Fibroblast of skin of left quadriceps (primary cell): ENCODE measurements at regions not wholly inside any gene's neighbourhood (a gene's known extent, or its start where the extent isn't known, plus 50 kb on each side); places are given as distances from the start of the nearest gene placed in this dataset.

ENCODE experiments used
- DNase-seq, 2 experiments: peaks; one replicate each; pipeline ENCODE4 v3.0.0-alpha.2; 2013; ENCODE audit warnings: low read depth in 2 of 2

GRCh38 chr1:81004011-81004410, 796.7 kb upstream of the ADGRL2 start:
- DNase-seq = no peak

- no peak for DNase-seq
Measured at GRCh38 chr1:80994934-80995333, 805.8 kb upstream of the ADGRL2 start.

GRCh38 chr1:80994038-80994437, 806.7 kb upstream of the ADGRL2 start:
- no peak for DNase-seq

- DNase-seq = peak; percentile 14 to 23
Measured at GRCh38 chr1:80993154-80993980, 807.4 kb upstream of the ADGRL2 start.

- peak; percentile 41 to 42 for DNase-seq
Measured at GRCh38 chr1:80989455-80989854, 811.3 kb upstream of the ADGRL2 start.

GRCh38 chr1:80988926-80989325, 811.8 kb upstream of the ADGRL2 start:
- DNase-seq = peak; percentile 31 to 32

- no peak for DNase-seq
Measured at GRCh38 chr1:80987824-80988223, 812.9 kb upstream of the ADGRL2 start.

- DNase-seq = no peak
Measured at GRCh38 chr1:80987106-80987505, 813.6 kb upstream of the ADGRL2 start.

GRCh38 chr1:80982831-80983230, 817.9 kb upstream of the ADGRL2 start:
- no peak for DNase-seq

- no peak for DNase-seq
Measured at GRCh38 chr1:80973101-80973500, 827.6 kb upstream of the ADGRL2 start.

- no peak for DNase-seq
Measured at GRCh38 chr1:80966266-80966665, 834.5 kb upstream of the ADGRL2 start.

GRCh38 chr1:80962564-80962963, 838.2 kb upstream of the ADGRL2 start:
- DNase-seq = no peak

GRCh38 chr1:80961464-80962190, 839.1 kb upstream of the ADGRL2 start:
- DNase-seq = no peak

- DNase-seq = no peak
Measured at GRCh38 chr1:80933346-80933745, 867.4 kb upstream of the ADGRL2 start.

- DNase-seq = no peak
Measured at GRCh38 chr1:80931178-80931577, 869.6 kb upstream of the ADGRL2 start.

- no peak for DNase-seq
Measured at GRCh38 chr1:80929868-80930508, 870.7 kb upstream of the ADGRL2 start.

GRCh38 chr1:80926531-80926930, 874.2 kb upstream of the ADGRL2 start:
- DNase-seq = no peak

GRCh38 chr1:80925130-80925805, 875.5 kb upstream of the ADGRL2 start:
- no peak for DNase-seq

GRCh38 chr1:80924290-80924689, 876.4 kb upstream of the ADGRL2 start:
- DNase-seq = no peak

GRCh38 chr1:80922906-80923305, 877.8 kb upstream of the ADGRL2 start:
- DNase-seq = no peak

GRCh38 chr1:80919426-80919825, 881.3 kb upstream of the ADGRL2 start:
- DNase-seq = no peak

- DNase-seq = no peak
Measured at GRCh38 chr1:80918380-80918779, 882.4 kb upstream of the ADGRL2 start.
